Transverse colon (tissue), 4 donors: ENCODE measurements at regions not wholly inside any gene's neighbourhood (a gene's known extent, or its start where the extent isn't known, plus 50 kb on each side); places are given as distances from the start of the nearest gene placed in this dataset.

Experiments used
- POLR2A ChIP-seq: fragments of 450-650 bp; IDR thresholded peaks from one replicate; pipeline ENCODE4 v1.6.1; 2016; ENCODE audit warnings: antibody characterized with exemption, mild to moderate bottlenecking, moderate library complexity
- POLR2AphosphoS5 ChIP-seq, 3 donors: sonication (generic); formaldehyde crosslinking; IDR thresholded peaks; one replicate each; pipeline ENCODE4 v1.6.1; 2016; ENCODE audit warnings: antibody characterized with exemption in 3 of 3
- TF ChIP-seq, protein P1 (sequence below), 5 experiments: fragments of 200-600 bp in 3 of 5; fragments of 450-650 bp in 2 of 5; sonication (generic) in 3 of 5; IDR thresholded peaks; 1 replicate in 2 of 5; 2 replicates in 3 of 5; pipeline ENCODE4 v1.5.1; 2016 to 2017; ENCODE audit warnings: antibody characterized with exemption in 5 of 5, inconsistent platforms in 3 of 5, mild to moderate bottlenecking in 2 of 5, moderate library complexity in 1 of 5

DNA sequence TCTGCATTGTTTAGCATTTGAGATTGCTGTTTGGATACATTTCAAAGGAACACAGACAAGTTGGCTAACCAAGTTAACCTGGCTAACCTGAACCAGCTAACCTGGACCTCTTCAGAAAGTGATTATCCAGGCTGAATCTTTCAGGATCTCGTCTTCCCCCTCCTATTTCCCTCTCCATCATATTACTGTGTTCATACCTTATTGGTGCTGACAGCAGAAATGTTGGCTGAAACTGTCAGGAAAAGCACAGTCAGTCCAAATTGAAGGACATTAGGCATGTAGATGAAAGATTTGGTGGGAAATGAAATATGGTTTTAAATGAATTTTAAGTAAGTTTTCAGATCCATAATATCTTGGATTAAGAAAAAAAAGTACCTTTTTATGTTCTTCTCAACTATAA, 92.5 kb upstream of the NEUROD1 start:
- TF ChIP-seq POLR2A: no peak
- TF ChIP-seq, protein P1, sequence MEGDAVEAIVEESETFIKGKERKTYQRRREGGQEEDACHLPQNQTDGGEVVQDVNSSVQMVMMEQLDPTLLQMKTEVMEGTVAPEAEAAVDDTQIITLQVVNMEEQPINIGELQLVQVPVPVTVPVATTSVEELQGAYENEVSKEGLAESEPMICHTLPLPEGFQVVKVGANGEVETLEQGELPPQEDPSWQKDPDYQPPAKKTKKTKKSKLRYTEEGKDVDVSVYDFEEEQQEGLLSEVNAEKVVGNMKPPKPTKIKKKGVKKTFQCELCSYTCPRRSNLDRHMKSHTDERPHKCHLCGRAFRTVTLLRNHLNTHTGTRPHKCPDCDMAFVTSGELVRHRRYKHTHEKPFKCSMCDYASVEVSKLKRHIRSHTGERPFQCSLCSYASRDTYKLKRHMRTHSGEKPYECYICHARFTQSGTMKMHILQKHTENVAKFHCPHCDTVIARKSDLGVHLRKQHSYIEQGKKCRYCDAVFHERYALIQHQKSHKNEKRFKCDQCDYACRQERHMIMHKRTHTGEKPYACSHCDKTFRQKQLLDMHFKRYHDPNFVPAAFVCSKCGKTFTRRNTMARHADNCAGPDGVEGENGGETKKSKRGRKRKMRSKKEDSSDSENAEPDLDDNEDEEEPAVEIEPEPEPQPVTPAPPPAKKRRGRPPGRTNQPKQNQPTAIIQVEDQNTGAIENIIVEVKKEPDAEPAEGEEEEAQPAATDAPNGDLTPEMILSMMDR (IDR thresholded peaks at IDR 0.05): no peak
- TF ChIP-seq POLR2AphosphoS5 (IDR thresholded peaks at IDR 0.05): no peak
